Uterus (tissue), 3 donors: ENCODE measurements at regions not wholly inside any gene's neighbourhood (a gene's known extent, or its start where the extent isn't known, plus 50 kb on each side); places are given as distances from the start of the nearest gene placed in this dataset.

Experiments
- DNase-seq, 2 donors: peaks; one replicate each; pipeline ENCODE4 v3.0.0-alpha.2; 2019 to 2020
- H3K27ac ChIP-seq, 2 donors: fragments of 200-600 bp; sonication (generic); 1 replicate in 1 of 2; 2 replicates in 1 of 2; pipeline ENCODE4 v1.5.1; 2016 to 2018
- H3K27me3 ChIP-seq, 2 donors: fragments of 200-600 bp; sonication (generic); one replicate each; pipeline ENCODE4 v1.5.1; 2018 to 2019; ENCODE audit warnings: control low read depth in 1 of 2
- H3K36me3 ChIP-seq, 2 donors: fragments of 200-600 bp; sonication (generic); one replicate each; pipeline ENCODE4 v1.5.1; 2019; ENCODE audit warnings: control low read depth in 1 of 2
- H3K4me1 ChIP-seq, 2 donors: fragments of 200-600 bp; sonication (generic); one replicate each; pipeline ENCODE4 v1.5.1; 2018 to 2019; ENCODE audit warnings: control low read depth in 1 of 2
- H3K4me3 ChIP-seq, 2 donors: fragments of 200-600 bp; sonication (generic); 1 replicate in 1 of 2; 2 replicates in 1 of 2; pipeline ENCODE4 v1.5.1; 2018 to 2019; ENCODE audit warnings: mild to moderate bottlenecking in 1 of 2
- H3K9me3 ChIP-seq, 2 donors: fragments of 200-600 bp; sonication (generic); one replicate each; pipeline ENCODE4 v1.5.1; 2019; ENCODE audit warnings: control low read depth in 1 of 2
- CTCF ChIP-seq, 4 experiments: fragments of 200-600 bp in 2 of 4; fragments of 450-650 bp in 2 of 4; sonication (generic) in 2 of 4; IDR thresholded peaks; one replicate each; pipeline ENCODE4 v1.5.1; 2016 to 2019; ENCODE audit warnings: antibody characterized with exemption in 4 of 4, mild to moderate bottlenecking in 2 of 4, moderate library complexity in 1 of 4
- POLR2A ChIP-seq, 2 donors: fragments of 450-650 bp; IDR thresholded peaks; one replicate each; pipeline ENCODE4 v1.6.1; 2016; ENCODE audit warnings: antibody characterized with exemption in 2 of 2, mild to moderate bottlenecking in 1 of 2, moderate library complexity in 1 of 2
- intact Hi-C: fragments of 100-400 bp; cut with DNase I; formaldehyde crosslinking; loops from one replicate; pipeline ENCODE4 v1.15.1; 2023; ENCODE audit warnings: low total_unique reads
- donor health status: DM: yes; HTN: yes; CAD: no.

GRCh38 chr2:116724550-116724949 is 1089.9 kb upstream of the DDX18 start:
- H3K36me3 ChIP-seq: no peaks in the 10 kb centered on the region
- intact Hi-C loops: no loop called here
- no peaks in the 10 kb centered on the region for H3K27me3 ChIP-seq
- H3K9me3 ChIP-seq: no peaks in the 10 kb centered on the region
- no peak for TF ChIP-seq POLR2A (IDR thresholded peaks at IDR 0.05)
- TF ChIP-seq CTCF (IDR thresholded peaks at IDR 0.05): no peak
- H3K27ac ChIP-seq: no peak overlapping the region
- no peak overlapping the region for H3K4me3 ChIP-seq
- no peak for DNase-seq
- no peaks in the 10 kb centered on the region for H3K4me1 ChIP-seq

GRCh38 chr2:116732322-116732721 is 1082.2 kb upstream of the DDX18 start:
- Histone ChIP-seq H3K36me3 (no peaks in the 10 kb centered on the region), H3K4me1 (no peaks in the 10 kb centered on the region), H3K9me3 (no peaks in the 10 kb centered on the region), H3K27me3 (no peaks in the 10 kb centered on the region), H3K27ac (no peak overlapping the region), H3K4me3 (no peak overlapping the region)
- no peak for DNase-seq
- TF ChIP-seq POLR2A (IDR thresholded peaks at IDR 0.05) (no peak), CTCF (IDR thresholded peaks at IDR 0.05) (no peak)
- intact Hi-C loops: no loop called here

GRCh38 chr2:116733699-116734098 is 1080.8 kb upstream of the DDX18 start:
- Histone ChIP-seq H3K27me3 (no peaks in the 10 kb centered on the region), H3K27ac (no peak overlapping the region), H3K36me3 (no peaks in the 10 kb centered on the region), H3K9me3 (no peaks in the 10 kb centered on the region), H3K4me1 (no peaks in the 10 kb centered on the region), H3K4me3 (no peak overlapping the region)
- TF ChIP-seq POLR2A (IDR thresholded peaks at IDR 0.05): no peak
- no peak for TF ChIP-seq CTCF (IDR thresholded peaks at IDR 0.05)
- DNase-seq: no peak
- intact Hi-C loops: no loop called here

- DNase-seq: no peak
Measured at GRCh38 chr2:116737951-116738350, 1076.5 kb upstream of the DDX18 start.

GRCh38 chr2:116747103-116747502 is 1067.4 kb upstream of the DDX18 start:
- Histone ChIP-seq H3K36me3 (no peaks in the 10 kb centered on the region), H3K4me1 (no peaks in the 10 kb centered on the region), H3K27ac (no peak overlapping the region), H3K4me3 (no peak overlapping the region), H3K9me3 (no peaks in the 10 kb centered on the region), H3K27me3 (no peaks in the 10 kb centered on the region)
- no peak for TF ChIP-seq POLR2A (IDR thresholded peaks at IDR 0.05)
- no peak for TF ChIP-seq CTCF (IDR thresholded peaks at IDR 0.05)
- DNase-seq: no peak
- intact Hi-C loops: no loop called here

More at GRCh38 chr2:116737951-116738350, 1076.5 kb upstream of the DDX18 start:
- Histone ChIP-seq H3K4me3 (no peak overlapping the region), H3K9me3 (no peaks in the 10 kb centered on the region), H3K27ac (no peak overlapping the region), H3K4me1 (no peaks in the 10 kb centered on the region), H3K36me3 (no peaks in the 10 kb centered on the region), H3K27me3 (no peaks in the 10 kb centered on the region)
- TF ChIP-seq POLR2A (IDR thresholded peaks at IDR 0.05) (no peak), CTCF (IDR thresholded peaks at IDR 0.05) (no peak)
- intact Hi-C loops: no loop called here
